Endothelial cell (in vitro differentiated cells): ENCODE measurements at regions not wholly inside any gene's neighbourhood (a gene's known extent, or its start where the extent isn't known, plus 50 kb on each side); places are given as distances from the start of the nearest gene placed in this dataset.

Experiments used
- DNase-seq: peaks from one replicate; pipeline ENCODE4 v3.0.0; 2021; ENCODE audit warnings: low spot score
- H3K27ac Mint-ChIP-seq: one replicate; pipeline ENCODE4 v1.8.0; 2021; ENCODE audit warnings: mixed read lengths, inconsistent platforms; ENCODE audit not compliant: unreplicated experiment
- H3K27me3 Mint-ChIP-seq: one replicate; pipeline ENCODE4 v1.8.0; 2021; ENCODE audit warnings: mild to moderate bottlenecking, moderate library complexity, mixed read lengths, inconsistent platforms; ENCODE audit not compliant: unreplicated experiment
- H3K36me3 Mint-ChIP-seq: one replicate; pipeline ENCODE4 v1.8.0; 2021; ENCODE audit warnings: mild to moderate bottlenecking, low read depth, mixed read lengths, inconsistent platforms; ENCODE audit not compliant: unreplicated experiment
- H3K4me1 Mint-ChIP-seq: one replicate; pipeline ENCODE4 v1.8.0; 2021; ENCODE audit warnings: mild to moderate bottlenecking, mixed read lengths, inconsistent platforms; ENCODE audit not compliant: unreplicated experiment
- H3K4me3 Mint-ChIP-seq: one replicate; pipeline ENCODE4 v1.8.0; 2021; ENCODE audit warnings: mild to moderate bottlenecking, mixed read lengths, inconsistent platforms; ENCODE audit not compliant: unreplicated experiment
- H3K9me3 Mint-ChIP-seq: one replicate; pipeline ENCODE4 v1.8.0; 2021; ENCODE audit warnings: mixed read lengths, inconsistent platforms; ENCODE audit not compliant: unreplicated experiment
- TF ChIP-seq, protein P1 (sequence below): fragments of 200-600 bp; sonication (generic); IDR thresholded peaks from one replicate; pipeline ENCODE4 v1.5.0; 2021; ENCODE audit warnings: antibody characterized with exemption; ENCODE audit not compliant: unreplicated experiment

DNA sequence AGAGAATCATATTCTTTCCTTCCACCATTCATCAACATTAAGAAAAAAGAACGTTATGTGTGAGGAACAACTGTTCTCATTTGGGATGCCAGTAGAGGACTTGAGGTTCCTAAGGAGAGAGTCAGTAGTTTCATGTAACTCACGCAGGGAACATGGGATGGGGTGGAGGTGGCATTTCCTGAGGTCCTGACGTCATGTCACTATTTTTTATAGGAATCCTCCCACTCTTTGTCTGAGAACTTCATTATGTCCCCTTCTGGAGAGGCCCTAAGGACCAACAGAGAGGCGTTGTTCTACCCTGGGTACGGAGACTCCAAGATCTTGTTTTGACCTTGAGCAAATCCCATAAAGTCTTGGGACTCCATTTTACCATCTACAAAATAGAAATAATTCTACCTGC is 211.7 kb upstream of the SOX9 start:
- TF ChIP-seq, protein P1, sequence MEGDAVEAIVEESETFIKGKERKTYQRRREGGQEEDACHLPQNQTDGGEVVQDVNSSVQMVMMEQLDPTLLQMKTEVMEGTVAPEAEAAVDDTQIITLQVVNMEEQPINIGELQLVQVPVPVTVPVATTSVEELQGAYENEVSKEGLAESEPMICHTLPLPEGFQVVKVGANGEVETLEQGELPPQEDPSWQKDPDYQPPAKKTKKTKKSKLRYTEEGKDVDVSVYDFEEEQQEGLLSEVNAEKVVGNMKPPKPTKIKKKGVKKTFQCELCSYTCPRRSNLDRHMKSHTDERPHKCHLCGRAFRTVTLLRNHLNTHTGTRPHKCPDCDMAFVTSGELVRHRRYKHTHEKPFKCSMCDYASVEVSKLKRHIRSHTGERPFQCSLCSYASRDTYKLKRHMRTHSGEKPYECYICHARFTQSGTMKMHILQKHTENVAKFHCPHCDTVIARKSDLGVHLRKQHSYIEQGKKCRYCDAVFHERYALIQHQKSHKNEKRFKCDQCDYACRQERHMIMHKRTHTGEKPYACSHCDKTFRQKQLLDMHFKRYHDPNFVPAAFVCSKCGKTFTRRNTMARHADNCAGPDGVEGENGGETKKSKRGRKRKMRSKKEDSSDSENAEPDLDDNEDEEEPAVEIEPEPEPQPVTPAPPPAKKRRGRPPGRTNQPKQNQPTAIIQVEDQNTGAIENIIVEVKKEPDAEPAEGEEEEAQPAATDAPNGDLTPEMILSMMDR, result no peak
- no peak overlapping the region for H3K27ac Mint-ChIP-seq
- no peak overlapping the region for H3K4me3 Mint-ChIP-seq
- no peaks in the 10 kb centered on the region for H3K27me3 Mint-ChIP-seq
- no peak for DNase-seq
- H3K9me3 Mint-ChIP-seq, result no peaks in the 10 kb centered on the region
- no peaks in the 10 kb centered on the region for H3K4me1 Mint-ChIP-seq
- H3K36me3 Mint-ChIP-seq, result no peaks in the 10 kb centered on the region

DNA sequence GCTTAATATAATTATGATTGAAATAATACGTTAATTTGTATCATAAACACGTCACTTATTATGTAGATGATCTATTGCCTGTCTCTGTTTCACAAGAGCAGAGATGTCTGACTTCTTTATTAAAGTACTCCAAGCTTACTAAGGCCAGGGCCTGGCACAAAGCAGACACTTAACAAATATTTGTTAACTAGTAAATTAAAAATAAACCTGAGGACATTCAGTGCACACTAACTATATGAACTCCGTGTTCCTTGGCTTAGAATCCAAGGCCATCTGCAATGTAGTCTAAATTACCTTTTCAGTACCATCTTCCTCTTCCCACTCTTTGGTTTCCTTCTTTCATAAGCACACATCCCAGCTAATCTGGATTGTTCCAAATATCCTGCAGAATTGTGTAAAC is 210.8 kb upstream of the SOX9 start:
- TF ChIP-seq, protein P1, result no peak

DNA sequence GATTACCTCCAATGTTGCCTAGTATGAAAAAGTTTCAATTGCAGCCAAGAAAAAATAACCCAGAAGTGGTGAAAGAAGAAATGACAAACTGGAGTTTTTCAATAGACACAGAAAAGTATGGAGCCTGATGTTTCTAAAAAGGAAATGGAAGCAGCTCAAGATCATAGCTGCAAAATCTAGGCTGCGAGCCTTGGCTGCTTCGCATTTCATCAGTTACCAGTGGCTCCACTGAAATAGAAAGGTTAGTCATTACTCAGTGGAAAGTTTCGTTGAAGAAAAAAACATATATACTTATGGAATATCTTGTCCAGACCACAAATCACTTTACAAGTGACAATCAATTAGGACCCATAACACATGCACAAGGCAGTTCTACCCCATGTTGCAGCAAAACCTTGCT is 206.8 kb upstream of the SOX9 start:
- no peak for DNase-seq
- Mint-ChIP-seq H3K27me3 (no peaks in the 10 kb centered on the region), H3K4me3 (no peak overlapping the region), H3K4me1 (no peaks in the 10 kb centered on the region), H3K36me3 (no peaks in the 10 kb centered on the region), H3K27ac (no peak overlapping the region), H3K9me3 (no peaks in the 10 kb centered on the region)
- TF ChIP-seq, protein P1, result no peak

More for the DNA sequence above, 210.8 kb upstream of the SOX9 start:
- H3K27ac Mint-ChIP-seq, result no peak overlapping the region
- H3K4me1 Mint-ChIP-seq, result no peaks in the 10 kb centered on the region
- H3K27me3 Mint-ChIP-seq, result no peaks in the 10 kb centered on the region
- H3K4me3 Mint-ChIP-seq, result no peak overlapping the region
- no peak for DNase-seq
- no peaks in the 10 kb centered on the region for H3K36me3 Mint-ChIP-seq
- no peaks in the 10 kb centered on the region for H3K9me3 Mint-ChIP-seq

DNA sequence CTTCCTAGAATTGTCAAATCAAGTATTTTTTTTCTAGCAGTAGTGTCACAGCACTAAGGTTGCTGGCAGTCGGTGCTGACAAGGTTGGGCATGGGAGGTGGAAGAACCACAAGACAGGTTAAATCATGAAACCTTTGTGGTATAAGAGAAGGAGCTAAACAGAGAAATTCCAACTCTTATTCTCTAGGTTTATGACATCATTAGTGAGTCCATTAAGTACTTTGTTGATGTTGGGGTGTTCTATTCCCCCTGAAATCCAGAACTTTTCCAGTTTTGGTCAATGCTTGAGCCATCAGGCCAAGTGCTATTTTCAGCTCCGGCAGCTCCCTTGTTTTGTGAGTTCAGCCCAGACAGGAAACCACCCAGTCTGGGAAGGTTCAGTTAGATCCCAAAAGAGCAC is 206.0 kb upstream of the SOX9 start:
- Mint-ChIP-seq H3K4me3 (no peak overlapping the region), H3K4me1 (no peaks in the 10 kb centered on the region), H3K27ac (no peak overlapping the region), H3K27me3 (no peaks in the 10 kb centered on the region), H3K9me3 (no peaks in the 10 kb centered on the region), H3K36me3 (no peaks in the 10 kb centered on the region)
- TF ChIP-seq, protein P1, result no peak
- no peak for DNase-seq

DNA sequence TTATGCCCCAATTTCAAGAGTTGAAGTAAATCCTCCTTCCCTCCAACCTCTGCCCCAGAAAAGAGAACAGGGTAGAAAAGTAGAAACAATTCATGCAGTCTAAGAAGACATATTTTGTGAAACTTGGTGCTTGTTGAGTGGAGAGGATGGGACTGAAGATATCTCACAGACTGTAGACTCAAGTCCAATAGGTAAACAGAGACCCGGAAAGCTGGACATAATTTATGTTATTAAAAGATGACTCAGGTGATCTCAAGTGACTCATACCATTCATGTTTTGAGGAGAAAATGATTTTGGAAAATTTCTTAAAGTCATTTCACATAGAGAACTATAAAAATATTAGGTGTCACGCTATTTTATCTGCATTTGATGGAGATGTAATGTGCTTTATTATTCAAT is 203.1 kb upstream of the SOX9 start:
- Mint-ChIP-seq H3K27me3 (no peaks in the 10 kb centered on the region), H3K4me3 (no peak overlapping the region), H3K9me3 (no peaks in the 10 kb centered on the region), H3K4me1 (peaks cover 9% of the 10 kb centered on the region), H3K27ac (no peak overlapping the region), H3K36me3 (no peaks in the 10 kb centered on the region)
- TF ChIP-seq, protein P1, result no peak
- no peak for DNase-seq
